ENCODE measurements at regions not wholly inside any gene's neighbourhood (a gene's known extent, or its start where the extent isn't known, plus 50 kb on each side); places are given as distances from the start of the nearest gene placed in this dataset.

DNA sequence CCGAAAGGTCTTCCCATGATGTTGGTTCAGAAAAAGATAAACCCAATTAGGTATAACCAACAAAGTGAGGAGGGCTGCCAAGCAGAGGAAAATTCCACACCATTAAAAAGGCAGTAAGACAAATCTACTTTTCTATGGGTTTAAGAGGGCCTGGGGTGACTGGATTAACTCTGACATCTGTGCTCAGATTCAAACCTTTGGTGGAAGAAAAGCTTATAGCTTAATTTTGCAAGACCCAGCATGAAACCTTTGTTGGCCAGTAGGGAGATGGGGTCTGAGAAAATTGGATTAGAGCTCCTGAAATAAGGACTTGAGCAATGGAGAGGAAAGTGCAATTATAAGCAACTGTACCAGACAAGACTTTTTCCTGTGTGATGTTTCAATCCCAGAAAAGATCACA is 104.2 kb downstream of the KDR start:
- TF ChIP-seq, protein P1, sequence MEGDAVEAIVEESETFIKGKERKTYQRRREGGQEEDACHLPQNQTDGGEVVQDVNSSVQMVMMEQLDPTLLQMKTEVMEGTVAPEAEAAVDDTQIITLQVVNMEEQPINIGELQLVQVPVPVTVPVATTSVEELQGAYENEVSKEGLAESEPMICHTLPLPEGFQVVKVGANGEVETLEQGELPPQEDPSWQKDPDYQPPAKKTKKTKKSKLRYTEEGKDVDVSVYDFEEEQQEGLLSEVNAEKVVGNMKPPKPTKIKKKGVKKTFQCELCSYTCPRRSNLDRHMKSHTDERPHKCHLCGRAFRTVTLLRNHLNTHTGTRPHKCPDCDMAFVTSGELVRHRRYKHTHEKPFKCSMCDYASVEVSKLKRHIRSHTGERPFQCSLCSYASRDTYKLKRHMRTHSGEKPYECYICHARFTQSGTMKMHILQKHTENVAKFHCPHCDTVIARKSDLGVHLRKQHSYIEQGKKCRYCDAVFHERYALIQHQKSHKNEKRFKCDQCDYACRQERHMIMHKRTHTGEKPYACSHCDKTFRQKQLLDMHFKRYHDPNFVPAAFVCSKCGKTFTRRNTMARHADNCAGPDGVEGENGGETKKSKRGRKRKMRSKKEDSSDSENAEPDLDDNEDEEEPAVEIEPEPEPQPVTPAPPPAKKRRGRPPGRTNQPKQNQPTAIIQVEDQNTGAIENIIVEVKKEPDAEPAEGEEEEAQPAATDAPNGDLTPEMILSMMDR (IDR thresholded peaks at IDR 0.05; ENCODE audit: borderline replicate concordance, extremely low read depth, insufficient read depth) = no peak
- intact Hi-C loops (cut with DNase I) = no loop called here

DNA sequence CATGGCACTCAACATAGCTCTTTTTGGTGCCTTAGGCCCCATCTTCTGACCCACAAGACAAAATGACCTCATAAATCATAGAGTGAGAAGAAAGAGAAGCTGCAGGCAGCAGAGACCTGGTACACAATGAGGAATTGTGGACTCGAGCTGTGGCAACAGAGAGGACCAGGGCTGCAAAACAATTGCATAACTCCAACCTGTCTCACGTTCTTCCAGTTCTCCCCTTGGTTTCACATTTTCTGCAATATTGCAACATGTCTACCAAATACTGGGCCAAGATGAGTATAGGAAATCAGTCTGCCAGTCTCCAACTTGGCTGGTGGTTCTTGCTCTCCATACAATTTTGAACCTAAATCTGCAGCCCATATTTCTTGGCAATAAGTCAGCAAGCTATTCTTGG is 105.3 kb downstream of the KDR start:
- intact Hi-C loops (cut with DNase I) = no loop called here
- no peak overlapping the region for H3K4me3 ChIP-seq (ENCODE audit: low read length in 3 of 3)
- H3K4me1 ChIP-seq (ENCODE audit: control insufficient read depth in 2 of 3, insufficient read depth in 2 of 3, low read depth in 1 of 3, low read length in 3 of 3) = no peaks in the 10 kb centered on the region
- H3K27me3 ChIP-seq (ENCODE audit: control insufficient read depth, insufficient read depth, low read length) = no peaks in the 10 kb centered on the region
- DNase-seq (no peak), FAIRE-seq (no peak)
- TF ChIP-seq, protein P1 (IDR thresholded peaks at IDR 0.05; ENCODE audit: borderline replicate concordance, extremely low read depth, insufficient read depth) = no peak
- no peak overlapping the region for H3K27ac ChIP-seq (ENCODE audit: low read depth in 2 of 2, low read length in 2 of 2)
- no peak overlapping the region for H3K9ac ChIP-seq (ENCODE audit: low read length in 3 of 3)
- H3K36me3 ChIP-seq (ENCODE audit: control insufficient read depth in 2 of 3, insufficient read depth in 3 of 3, low read length in 3 of 3) = no peaks in the 10 kb centered on the region
- H3K9me3 ChIP-seq (ENCODE audit: control insufficient read depth in 2 of 3, insufficient read depth in 1 of 3, low read length in 3 of 3) = no peaks in the 10 kb centered on the region

More for the DNA sequence above, 104.2 kb downstream of the KDR start:
- no peaks in the 10 kb centered on the region for H3K36me3 ChIP-seq (ENCODE audit: control insufficient read depth in 2 of 3, insufficient read depth in 3 of 3, low read length in 3 of 3)
- no peak for FAIRE-seq
- no peak overlapping the region for H3K4me3 ChIP-seq (ENCODE audit: low read length in 3 of 3)
- no peaks in the 10 kb centered on the region for H3K27me3 ChIP-seq (ENCODE audit: control insufficient read depth, insufficient read depth, low read length)
- H3K27ac ChIP-seq (ENCODE audit: low read depth in 2 of 2, low read length in 2 of 2) = no peak overlapping the region
- H3K9me3 ChIP-seq (ENCODE audit: control insufficient read depth in 2 of 3, insufficient read depth in 1 of 3, low read length in 3 of 3) = no peaks in the 10 kb centered on the region
- H3K9ac ChIP-seq (ENCODE audit: low read length in 3 of 3) = no peak overlapping the region
- no peak for DNase-seq
- no peaks in the 10 kb centered on the region for H3K4me1 ChIP-seq (ENCODE audit: control insufficient read depth in 2 of 3, insufficient read depth in 2 of 3, low read depth in 1 of 3, low read length in 3 of 3)

DNA sequence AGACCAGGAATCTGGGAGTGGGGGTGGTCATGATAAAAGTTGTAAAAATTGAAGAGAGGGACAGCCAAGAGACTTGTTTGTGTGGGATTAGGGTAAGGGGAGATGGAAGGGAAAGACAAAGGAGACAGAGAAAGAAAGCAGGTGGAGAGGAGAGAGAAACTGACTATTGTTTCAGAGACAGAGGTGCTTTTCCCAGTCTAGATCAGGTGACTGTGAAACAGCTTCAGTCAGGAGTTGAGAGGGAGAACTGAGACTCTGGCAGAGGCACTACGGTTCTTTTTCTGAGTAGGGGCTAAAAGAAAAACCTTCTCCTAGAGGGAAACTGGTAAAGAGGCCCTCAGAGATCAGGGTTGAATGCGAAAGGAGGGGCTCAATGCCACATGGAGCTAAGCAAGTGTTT is 106.4 kb downstream of the KDR start:
- Histone ChIP-seq H3K9me3 (ENCODE audit: control insufficient read depth in 2 of 3, insufficient read depth in 1 of 3, low read length in 3 of 3) (no peaks in the 10 kb centered on the region), H3K4me1 (ENCODE audit: control insufficient read depth in 2 of 3, insufficient read depth in 2 of 3, low read depth in 1 of 3, low read length in 3 of 3) (no peaks in the 10 kb centered on the region), H3K27ac (ENCODE audit: low read depth in 2 of 2, low read length in 2 of 2) (no peak overlapping the region), H3K4me3 (ENCODE audit: low read length in 3 of 3) (no peak overlapping the region), H3K9ac (ENCODE audit: low read length in 3 of 3) (no peak overlapping the region), H3K27me3 (ENCODE audit: control insufficient read depth, insufficient read depth, low read length) (no peaks in the 10 kb centered on the region), H3K36me3 (ENCODE audit: control insufficient read depth in 2 of 3, insufficient read depth in 3 of 3, low read length in 3 of 3) (no peaks in the 10 kb centered on the region)
- no peak for FAIRE-seq
- DNase-seq = no peak
- intact Hi-C loops (cut with DNase I) = no loop called here
- TF ChIP-seq, protein P1 (IDR thresholded peaks at IDR 0.05; ENCODE audit: borderline replicate concordance, extremely low read depth, insufficient read depth) = no peak

DNA sequence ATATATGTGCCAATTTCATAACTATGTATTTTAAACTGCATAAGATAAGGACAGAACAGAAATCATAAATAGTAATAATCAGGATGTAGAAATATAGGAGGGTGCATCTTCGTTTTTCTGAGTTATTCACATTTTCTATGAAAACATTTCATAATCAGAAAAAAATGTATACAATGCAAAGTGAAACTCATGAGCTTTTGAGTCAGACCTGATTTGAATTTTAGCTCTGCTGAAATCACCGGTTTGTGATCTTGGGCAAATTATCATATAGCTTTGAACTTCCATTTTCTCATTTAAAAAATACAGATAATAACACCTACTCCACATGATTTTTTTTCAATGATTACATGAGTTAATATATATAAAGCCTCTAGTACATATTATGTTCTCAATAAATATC is 106.9 kb downstream of the KDR start:
- H3K27ac ChIP-seq (ENCODE audit: low read depth in 2 of 2, low read length in 2 of 2) = no peak overlapping the region
- H3K9me3 ChIP-seq (ENCODE audit: control insufficient read depth in 2 of 3, insufficient read depth in 1 of 3, low read length in 3 of 3) = no peaks in the 10 kb centered on the region
- no peak overlapping the region for H3K9ac ChIP-seq (ENCODE audit: low read length in 3 of 3)
- TF ChIP-seq, protein P1 (IDR thresholded peaks at IDR 0.05; ENCODE audit: borderline replicate concordance, extremely low read depth, insufficient read depth) = no peak
- no peak overlapping the region for H3K4me3 ChIP-seq (ENCODE audit: low read length in 3 of 3)
- H3K36me3 ChIP-seq (ENCODE audit: control insufficient read depth in 2 of 3, insufficient read depth in 3 of 3, low read length in 3 of 3) = no peaks in the 10 kb centered on the region
- no peak for DNase-seq
- H3K4me1 ChIP-seq (ENCODE audit: control insufficient read depth in 2 of 3, insufficient read depth in 2 of 3, low read depth in 1 of 3, low read length in 3 of 3) = no peaks in the 10 kb centered on the region
- no peak for FAIRE-seq
- intact Hi-C loops (cut with DNase I) = no loop called here
- no peaks in the 10 kb centered on the region for H3K27me3 ChIP-seq (ENCODE audit: control insufficient read depth, insufficient read depth, low read length)
